WTC11 (cell line): ENCODE measurements at regions not wholly inside any gene's neighbourhood (a gene's known extent, or its start where the extent isn't known, plus 50 kb on each side); places are given as distances from the start of the nearest gene placed in this dataset.

ENCODE experiments used
- FOXP4 ChIP-seq: sonication (generic); formaldehyde crosslinking; IDR thresholded peaks from 2 replicates; pipeline ENCODE4 v1.8.0; 2022; ENCODE audit warnings: mild to moderate bottlenecking, missing genetic modification reagents
- ZBTB21 ChIP-seq: sonication (generic); formaldehyde crosslinking; IDR thresholded peaks from 2 replicates; pipeline ENCODE4 v1.8.1; 2023; ENCODE audit warnings: mild to moderate bottlenecking, missing genetic modification reagents, borderline replicate concordance
- ZNF317 ChIP-seq: sonication (generic); formaldehyde crosslinking; IDR thresholded peaks from 2 replicates; pipeline ENCODE4 v1.8.1; 2023; ENCODE audit warnings: low read depth, mild to moderate bottlenecking, moderate library complexity, missing genetic modification reagents, borderline replicate concordance
- ZNF416 ChIP-seq: fragments of 250-450 bp; sonication (Bioruptor Pico); IDR thresholded peaks from 2 replicates; pipeline ENCODE4 v1.9.0; 2021; ENCODE audit warnings: mild to moderate bottlenecking, inconsistent platforms
- TF ChIP-seq, protein P1 (sequence below): fragments of 200-600 bp; IDR thresholded peaks from 2 replicates; pipeline ENCODE4 v1.8.0; 2022; ENCODE audit warnings: antibody characterized with exemption
- TF ChIP-seq, protein P2 (sequence below): sonication (generic); formaldehyde crosslinking; IDR thresholded peaks from 2 replicates; pipeline ENCODE4 v1.8.1; 2022; ENCODE audit warnings: low read depth, mild to moderate bottlenecking, moderate library complexity, missing genetic modification reagents, borderline replicate concordance
- TF ChIP-seq, protein P3 (sequence below): sonication (generic); formaldehyde crosslinking; IDR thresholded peaks from 2 replicates; pipeline ENCODE4 v1.8.1; 2022; ENCODE audit warnings: missing genetic modification reagents, borderline replicate concordance

DNA sequence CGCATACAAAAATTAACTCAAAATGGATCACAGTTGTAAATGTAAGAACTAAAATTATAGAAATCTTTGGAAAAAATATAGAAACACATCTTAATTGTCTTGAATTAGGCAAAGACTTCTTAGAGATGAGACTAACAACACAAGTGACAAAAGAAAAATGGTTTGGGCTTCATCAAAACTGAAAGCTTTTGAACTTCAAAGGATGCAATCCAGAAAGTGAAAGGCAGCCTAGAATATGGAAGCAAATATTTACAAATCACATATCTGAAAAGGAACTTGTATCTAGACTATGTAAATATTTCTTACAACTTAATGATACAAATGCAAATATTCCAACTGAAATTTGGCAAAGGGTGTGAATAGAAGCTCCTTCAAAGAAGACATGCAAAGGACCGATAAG is 582.8 kb upstream of the ZEB2 start:
- TF ChIP-seq, protein P1, sequence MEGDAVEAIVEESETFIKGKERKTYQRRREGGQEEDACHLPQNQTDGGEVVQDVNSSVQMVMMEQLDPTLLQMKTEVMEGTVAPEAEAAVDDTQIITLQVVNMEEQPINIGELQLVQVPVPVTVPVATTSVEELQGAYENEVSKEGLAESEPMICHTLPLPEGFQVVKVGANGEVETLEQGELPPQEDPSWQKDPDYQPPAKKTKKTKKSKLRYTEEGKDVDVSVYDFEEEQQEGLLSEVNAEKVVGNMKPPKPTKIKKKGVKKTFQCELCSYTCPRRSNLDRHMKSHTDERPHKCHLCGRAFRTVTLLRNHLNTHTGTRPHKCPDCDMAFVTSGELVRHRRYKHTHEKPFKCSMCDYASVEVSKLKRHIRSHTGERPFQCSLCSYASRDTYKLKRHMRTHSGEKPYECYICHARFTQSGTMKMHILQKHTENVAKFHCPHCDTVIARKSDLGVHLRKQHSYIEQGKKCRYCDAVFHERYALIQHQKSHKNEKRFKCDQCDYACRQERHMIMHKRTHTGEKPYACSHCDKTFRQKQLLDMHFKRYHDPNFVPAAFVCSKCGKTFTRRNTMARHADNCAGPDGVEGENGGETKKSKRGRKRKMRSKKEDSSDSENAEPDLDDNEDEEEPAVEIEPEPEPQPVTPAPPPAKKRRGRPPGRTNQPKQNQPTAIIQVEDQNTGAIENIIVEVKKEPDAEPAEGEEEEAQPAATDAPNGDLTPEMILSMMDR = no peak
- TF ChIP-seq ZNF317 (CRISPR knock-in tag) (no peak), FOXP4 (no peak), ZBTB21 (no peak), ZNF416 (CRISPR knock-in tag) (no peak)
- TF ChIP-seq, protein P2, sequence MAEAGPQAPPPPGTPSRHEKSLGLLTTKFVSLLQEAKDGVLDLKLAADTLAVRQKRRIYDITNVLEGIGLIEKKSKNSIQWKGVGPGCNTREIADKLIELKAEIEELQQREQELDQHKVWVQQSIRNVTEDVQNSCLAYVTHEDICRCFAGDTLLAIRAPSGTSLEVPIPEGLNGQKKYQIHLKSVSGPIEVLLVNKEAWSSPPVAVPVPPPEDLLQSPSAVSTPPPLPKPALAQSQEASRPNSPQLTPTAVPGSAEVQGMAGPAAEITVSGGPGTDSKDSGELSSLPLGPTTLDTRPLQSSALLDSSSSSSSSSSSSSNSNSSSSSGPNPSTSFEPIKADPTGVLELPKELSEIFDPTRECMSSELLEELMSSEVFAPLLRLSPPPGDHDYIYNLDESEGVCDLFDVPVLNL (CRISPR knock-in tag) = no peak
- TF ChIP-seq, protein P3, sequence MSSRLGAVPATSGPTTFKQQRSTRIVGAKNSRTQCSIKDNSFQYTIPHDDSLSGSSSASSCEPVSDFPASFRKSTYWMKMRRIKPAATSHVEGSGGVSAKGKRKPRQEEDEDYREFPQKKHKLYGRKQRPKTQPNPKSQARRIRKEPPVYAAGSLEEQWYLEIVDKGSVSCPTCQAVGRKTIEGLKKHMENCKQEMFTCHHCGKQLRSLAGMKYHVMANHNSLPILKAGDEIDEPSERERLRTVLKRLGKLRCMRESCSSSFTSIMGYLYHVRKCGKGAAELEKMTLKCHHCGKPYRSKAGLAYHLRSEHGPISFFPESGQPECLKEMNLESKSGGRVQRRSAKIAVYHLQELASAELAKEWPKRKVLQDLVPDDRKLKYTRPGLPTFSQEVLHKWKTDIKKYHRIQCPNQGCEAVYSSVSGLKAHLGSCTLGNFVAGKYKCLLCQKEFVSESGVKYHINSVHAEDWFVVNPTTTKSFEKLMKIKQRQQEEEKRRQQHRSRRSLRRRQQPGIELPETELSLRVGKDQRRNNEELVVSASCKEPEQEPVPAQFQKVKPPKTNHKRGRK (CRISPR knock-in tag) = no peak
